Calu3 (cell line): ENCODE measurements at regions not wholly inside any gene's neighbourhood (a gene's known extent, or its start where the extent isn't known, plus 50 kb on each side); places are given as distances from the start of the nearest gene placed in this dataset.

Experiments used
- BruUV-seq: library from RNA; stranded (reverse); fragments of 400-500 nt; replicated peaks from 2 replicates; lab custom pipeline; 2021; lab: Mats Ljungman, UMichigan
- CTCF ChIA-PET: fragments of 300-600 bp; sonication (Branson Sonifier 250); formaldehyde crosslinking; loops from one replicate; lab custom pipeline; 2022; ENCODE audit warnings: antibody characterized with exemption; lab: Charles Lee
- DNase-seq: peaks from one replicate; pipeline ENCODE4 v3.0.0; 2022
- H3K27ac Mint-ChIP-seq: one replicate; pipeline ENCODE4 v1.8.0; 2022; ENCODE audit warnings: mixed read lengths; ENCODE audit not compliant: unreplicated experiment
- H3K27me3 Mint-ChIP-seq: one replicate; pipeline ENCODE4 v1.8.0; 2022; ENCODE audit warnings: mixed read lengths; ENCODE audit not compliant: unreplicated experiment
- H3K36me3 Mint-ChIP-seq: one replicate; pipeline ENCODE4 v1.8.0; 2022; ENCODE audit warnings: mild to moderate bottlenecking, moderate library complexity, mixed read lengths; ENCODE audit not compliant: insufficient read depth, unreplicated experiment
- H3K4me1 Mint-ChIP-seq: one replicate; pipeline ENCODE4 v1.8.0; 2022; ENCODE audit warnings: mild to moderate bottlenecking, low read depth, mixed read lengths; ENCODE audit not compliant: unreplicated experiment
- H3K4me3 Mint-ChIP-seq: one replicate; pipeline ENCODE4 v1.8.0; 2022; ENCODE audit warnings: mild to moderate bottlenecking, low read depth, moderate library complexity, mixed read lengths; ENCODE audit not compliant: unreplicated experiment
- H3K9me3 Mint-ChIP-seq: one replicate; pipeline ENCODE4 v1.8.0; 2022; ENCODE audit warnings: low read depth, mixed read lengths; ENCODE audit not compliant: unreplicated experiment
- CTCF ChIP-seq: fragments of 200-600 bp; IDR thresholded peaks from one replicate; pipeline ENCODE4 v1.8.0; 2022; ENCODE audit warnings: antibody characterized with exemption; ENCODE audit not compliant: unreplicated experiment
- intact Hi-C: fragments of 100-400 bp; cut with micrococcal nuclease; formaldehyde crosslinking; loops from one replicate; pipeline ENCODE4 v1.10.0; 2022; ENCODE audit not compliant: unreplicated experiment

- BruUV-seq: no TSS peak
- no peaks in the 10 kb centered on the region for H3K9me3 Mint-ChIP-seq
- H3K4me3 Mint-ChIP-seq: no peak overlapping the region
- no peak for TF ChIP-seq CTCF
- H3K4me1 Mint-ChIP-seq: no peaks in the 10 kb centered on the region
- H3K27ac Mint-ChIP-seq: no peak overlapping the region
- H3K27me3 Mint-ChIP-seq: peaks cover 23% of the 10 kb centered on the region
- intact Hi-C loops: no loop called here
- peaks cover 5% of the 10 kb centered on the region for H3K36me3 Mint-ChIP-seq
- CTCF ChIA-PET: interaction anchor here (0.6 kb wide), 1 partner anchor 19 kb away, joined by 4 read pairs; no protein-coding TSS in a partner anchor
- no peak for DNase-seq
Measured at GRCh38 chr2:128438586-128438985, 119.9 kb upstream of the HS6ST1 start.

- CTCF ChIA-PET: interaction anchor here (0.6 kb wide), 1 partner anchor 19 kb away, joined by 4 read pairs; no protein-coding TSS in a partner anchor
- BruUV-seq: no TSS peak
- Mint-ChIP-seq H3K27me3 (peaks cover 30% of the 10 kb centered on the region), H3K9me3 (no peaks in the 10 kb centered on the region), H3K27ac (no peak overlapping the region), H3K36me3 (peaks cover 5% of the 10 kb centered on the region), H3K4me3 (no peak overlapping the region), H3K4me1 (no peaks in the 10 kb centered on the region)
- DNase-seq: no peak
- TF ChIP-seq CTCF: no peak
- intact Hi-C loops: no loop called here
Measured at GRCh38 chr2:128439031-128439790, 120.5 kb upstream of the HS6ST1 start.

- Mint-ChIP-seq H3K36me3 (peaks cover 5% of the 10 kb centered on the region), H3K4me3 (no peak overlapping the region), H3K27ac (no peak overlapping the region), H3K4me1 (no peaks in the 10 kb centered on the region), H3K9me3 (no peaks in the 10 kb centered on the region), H3K27me3 (peaks cover 38% of the 10 kb centered on the region)
- BruUV-seq: no TSS peak
- no peak for DNase-seq
- no peak for TF ChIP-seq CTCF
- intact Hi-C loops: no loop called here
- CTCF ChIA-PET: interaction anchor here (0.6 kb wide), 1 partner anchor 1686 kb away, joined by 5 read pairs; no protein-coding TSS in a partner anchor
Measured at GRCh38 chr2:128439791-128440665, 121.4 kb upstream of the HS6ST1 start.

GRCh38 chr2:128440666-128441340 lies 122.1 kb upstream of the HS6ST1 start:
- Mint-ChIP-seq H3K36me3 (peaks cover 5% of the 10 kb centered on the region), H3K4me1 (no peaks in the 10 kb centered on the region), H3K27ac (no peak overlapping the region), H3K27me3 (peaks cover 36% of the 10 kb centered on the region), H3K4me3 (no peak overlapping the region), H3K9me3 (no peaks in the 10 kb centered on the region)
- BruUV-seq: no TSS peak
- TF ChIP-seq CTCF: no peak
- DNase-seq: no peak
- intact Hi-C loops: no loop called here
- CTCF ChIA-PET: interaction anchor here (0.6 kb wide), 1 partner anchor 1686 kb away, joined by 5 read pairs; no protein-coding TSS in a partner anchor
